Parathyroid adenoma (tissue), 2 donors: ENCODE measurements at regions not wholly inside any gene's neighbourhood (a gene's known extent, or its start where the extent isn't known, plus 50 kb on each side); places are given as distances from the start of the nearest gene placed in this dataset.

Source experiments
- H2AFZ ChIP-seq: fragments of 300-600 bp; sonication (generic); one replicate; pipeline ENCODE4 v1.7.0; 2017; ENCODE audit warnings: antibody characterized with exemption, mild to moderate bottlenecking
- H3K27ac ChIP-seq: fragments of 300-600 bp; sonication (generic); one replicate; pipeline ENCODE4 v1.7.0; 2017
- H3K27me3 ChIP-seq: fragments of 300-600 bp; sonication (generic); one replicate; pipeline ENCODE4 v1.7.0; 2017; ENCODE audit warnings: low read length; ENCODE audit not compliant: control insufficient read depth, insufficient read depth
- H3K36me3 ChIP-seq: fragments of 300-600 bp; sonication (generic); one replicate; pipeline ENCODE4 v1.7.0; 2017; ENCODE audit warnings: low read length; ENCODE audit not compliant: control insufficient read depth, insufficient read depth
- H3K4me1 ChIP-seq: fragments of 300-600 bp; sonication (generic); one replicate; pipeline ENCODE4 v1.7.0; 2017; ENCODE audit warnings: control low read depth
- H3K4me2 ChIP-seq: fragments of 300-600 bp; sonication (generic); one replicate; pipeline ENCODE4 v1.7.0; 2017; ENCODE audit warnings: low read length
- H3K4me3 ChIP-seq: fragments of 300-600 bp; sonication (generic); one replicate; pipeline ENCODE4 v1.7.0; 2017; ENCODE audit warnings: low read depth, low read length
- H3K79me2 ChIP-seq: fragments of 300-600 bp; sonication (generic); one replicate; pipeline ENCODE4 v1.7.0; 2017; ENCODE audit warnings: control low read depth
- H3K9ac ChIP-seq: fragments of 300-600 bp; sonication (generic); one replicate; pipeline ENCODE4 v1.7.0; 2017; ENCODE audit warnings: mild to moderate bottlenecking
- H3K9me3 ChIP-seq: fragments of 300-600 bp; sonication (generic); one replicate; pipeline ENCODE4 v1.7.0; 2017; ENCODE audit warnings: low read length; ENCODE audit not compliant: control insufficient read depth
- CTCF ChIP-seq: fragments of 300-600 bp; sonication (generic); IDR thresholded peaks from one replicate; pipeline ENCODE4 v1.7.0; 2017; ENCODE audit warnings: antibody characterized with exemption, mild to moderate bottlenecking
- donor health status: primary hyperparathyroidism.

- H3K9ac ChIP-seq: no peak overlapping the region
- no peak overlapping the region for H3K27ac ChIP-seq
Observed at GRCh38 chr5:91532779-91533178, 149.7 kb upstream of the ARRDC3 start.

GRCh38 chr5:91532281-91532680 is 149.2 kb upstream of the ARRDC3 start:
- no peak overlapping the region for H3K4me2 ChIP-seq
- H3K4me3 ChIP-seq: no peak overlapping the region
- no peak overlapping the region for H2AFZ ChIP-seq
- no peaks in the 10 kb centered on the region for H3K79me2 ChIP-seq
- no peak overlapping the region for H3K27ac ChIP-seq
- H3K36me3 ChIP-seq: no peaks in the 10 kb centered on the region
- TF ChIP-seq CTCF: no peak
- no peaks in the 10 kb centered on the region for H3K9me3 ChIP-seq
- no peak overlapping the region for H3K9ac ChIP-seq
- H3K4me1 ChIP-seq: no peaks in the 10 kb centered on the region
- H3K27me3 ChIP-seq: no peaks in the 10 kb centered on the region

More at GRCh38 chr5:91532779-91533178, 149.7 kb upstream of the ARRDC3 start:
- no peaks in the 10 kb centered on the region for H3K79me2 ChIP-seq
- H2AFZ ChIP-seq: no peak overlapping the region
- no peak overlapping the region for H3K4me2 ChIP-seq
- H3K27me3 ChIP-seq: no peaks in the 10 kb centered on the region
- no peak for TF ChIP-seq CTCF
- H3K9me3 ChIP-seq: no peaks in the 10 kb centered on the region
- no peaks in the 10 kb centered on the region for H3K4me1 ChIP-seq
- no peaks in the 10 kb centered on the region for H3K36me3 ChIP-seq
- H3K4me3 ChIP-seq: no peak overlapping the region

GRCh38 chr5:91528831-91529230 is 145.7 kb upstream of the ARRDC3 start:
- no peak overlapping the region for H3K4me3 ChIP-seq
- H3K27ac ChIP-seq: no peak overlapping the region
- no peaks in the 10 kb centered on the region for H3K4me1 ChIP-seq
- H3K79me2 ChIP-seq: no peaks in the 10 kb centered on the region
- H3K9ac ChIP-seq: no peak overlapping the region
- no peaks in the 10 kb centered on the region for H3K36me3 ChIP-seq
- H3K27me3 ChIP-seq: no peaks in the 10 kb centered on the region
- H3K4me2 ChIP-seq: no peak overlapping the region
- H3K9me3 ChIP-seq: no peaks in the 10 kb centered on the region
- TF ChIP-seq CTCF: no peak
- H2AFZ ChIP-seq: no peak overlapping the region

DNA sequence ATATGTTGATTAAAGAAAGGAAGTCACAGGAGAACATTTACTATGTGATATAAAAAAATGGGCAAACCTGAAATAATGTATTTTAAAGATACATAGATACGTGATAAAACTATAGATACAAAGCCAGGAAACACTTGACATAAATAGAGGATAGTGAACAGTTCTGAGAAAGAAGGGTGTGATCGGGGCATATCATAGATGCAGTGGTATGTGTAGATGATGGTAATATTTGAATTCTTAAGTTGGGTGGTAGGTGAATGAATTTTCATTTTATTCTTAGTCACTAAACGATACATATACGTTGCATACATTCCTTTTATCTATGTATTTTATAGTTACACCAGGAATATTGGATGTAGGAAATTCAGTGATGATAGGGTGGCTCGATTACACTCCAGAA is 138.7 kb upstream of the ARRDC3 start:
- H3K79me2 ChIP-seq: no peaks in the 10 kb centered on the region
- H3K27ac ChIP-seq: no peak overlapping the region
- H3K4me3 ChIP-seq: no peak overlapping the region
- no peaks in the 10 kb centered on the region for H3K27me3 ChIP-seq
- no peaks in the 10 kb centered on the region for H3K4me1 ChIP-seq
- H3K9me3 ChIP-seq: no peaks in the 10 kb centered on the region
- no peak overlapping the region for H3K9ac ChIP-seq
- TF ChIP-seq CTCF: no peak
- H3K4me2 ChIP-seq: no peak overlapping the region
- no peaks in the 10 kb centered on the region for H3K36me3 ChIP-seq
- H2AFZ ChIP-seq: no peak overlapping the region

DNA sequence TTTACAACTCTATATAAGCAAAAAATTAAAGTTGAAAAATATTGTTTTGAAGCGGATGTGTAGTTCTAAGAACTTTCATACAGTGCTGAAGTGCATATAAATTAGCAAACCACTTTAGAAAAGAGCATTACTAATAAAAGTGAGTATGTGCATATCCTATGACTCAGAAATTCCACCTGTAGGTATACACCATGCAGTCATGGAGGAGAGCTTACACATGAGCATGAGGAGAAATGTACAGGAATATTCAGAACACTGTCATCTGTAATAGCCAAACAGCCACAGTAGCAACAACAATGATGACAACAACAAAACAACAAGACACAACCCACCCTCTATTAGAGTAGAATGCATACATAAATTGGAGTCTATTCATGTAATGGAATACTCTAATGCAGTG is 138.2 kb upstream of the ARRDC3 start:
- H3K27me3 ChIP-seq: no peaks in the 10 kb centered on the region
- TF ChIP-seq CTCF: no peak

More for the DNA sequence above, 138.2 kb upstream of the ARRDC3 start:
- H3K4me1 ChIP-seq: no peaks in the 10 kb centered on the region
- H2AFZ ChIP-seq: no peak overlapping the region
- H3K9me3 ChIP-seq: no peaks in the 10 kb centered on the region
- H3K27ac ChIP-seq: no peak overlapping the region
- H3K36me3 ChIP-seq: no peaks in the 10 kb centered on the region
- no peak overlapping the region for H3K4me3 ChIP-seq
- H3K79me2 ChIP-seq: no peaks in the 10 kb centered on the region
- H3K4me2 ChIP-seq: no peak overlapping the region
- H3K9ac ChIP-seq: no peak overlapping the region
